WI38 (cell line): ENCODE measurements at regions not wholly inside any gene's neighbourhood (a gene's known extent, or its start where the extent isn't known, plus 50 kb on each side); places are given as distances from the start of the nearest gene placed in this dataset.

Experiments
- H3K4me3 ChIP-seq: 2 replicates; pipeline ENCODE4 v1.5.1; 2011; ENCODE audit warnings: low read depth, mild to moderate bottlenecking, control low read depth, low read length
- TF ChIP-seq, protein P1 (sequence below): IDR thresholded peaks from 2 replicates; pipeline ENCODE4 v1.5.1; 2012; ENCODE audit warnings: low read depth, mild to moderate bottlenecking, control low read depth, low read length

DNA sequence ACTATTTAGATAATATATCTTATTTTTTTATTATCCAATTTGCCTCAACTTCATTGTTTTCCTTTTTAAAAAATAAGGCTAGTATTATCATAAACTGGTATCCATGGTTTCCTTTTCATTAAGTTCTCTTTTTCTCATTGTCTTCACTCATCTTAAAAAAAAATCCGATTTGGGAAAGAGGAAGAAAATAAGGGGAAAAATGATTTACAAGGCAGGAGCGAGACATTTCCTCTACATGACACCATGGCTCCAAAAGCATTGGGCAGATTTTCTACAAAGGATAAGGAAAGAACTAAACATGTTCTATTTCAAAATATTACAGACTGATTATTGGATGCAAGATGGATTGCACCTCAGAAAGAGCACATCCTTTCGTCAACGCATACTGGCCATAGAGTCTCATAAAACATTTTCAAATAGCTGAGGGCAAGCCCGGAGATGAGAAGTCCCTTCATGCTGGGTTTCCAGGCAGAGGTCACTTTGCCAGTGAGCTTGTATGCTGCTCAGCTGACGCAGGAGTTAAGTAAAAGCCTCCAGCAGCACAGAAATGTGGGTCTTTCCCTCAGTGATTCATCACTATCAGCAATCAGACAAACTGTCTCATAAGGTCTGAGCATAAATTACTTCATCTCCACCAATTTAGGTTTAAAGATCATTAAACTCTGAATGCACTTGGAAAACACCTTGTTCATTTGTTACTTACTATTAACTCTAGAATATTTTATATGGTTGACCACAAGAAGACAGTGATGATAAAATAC is 129.0 kb upstream of the TNFAIP3 start:
- TF ChIP-seq, protein P1, sequence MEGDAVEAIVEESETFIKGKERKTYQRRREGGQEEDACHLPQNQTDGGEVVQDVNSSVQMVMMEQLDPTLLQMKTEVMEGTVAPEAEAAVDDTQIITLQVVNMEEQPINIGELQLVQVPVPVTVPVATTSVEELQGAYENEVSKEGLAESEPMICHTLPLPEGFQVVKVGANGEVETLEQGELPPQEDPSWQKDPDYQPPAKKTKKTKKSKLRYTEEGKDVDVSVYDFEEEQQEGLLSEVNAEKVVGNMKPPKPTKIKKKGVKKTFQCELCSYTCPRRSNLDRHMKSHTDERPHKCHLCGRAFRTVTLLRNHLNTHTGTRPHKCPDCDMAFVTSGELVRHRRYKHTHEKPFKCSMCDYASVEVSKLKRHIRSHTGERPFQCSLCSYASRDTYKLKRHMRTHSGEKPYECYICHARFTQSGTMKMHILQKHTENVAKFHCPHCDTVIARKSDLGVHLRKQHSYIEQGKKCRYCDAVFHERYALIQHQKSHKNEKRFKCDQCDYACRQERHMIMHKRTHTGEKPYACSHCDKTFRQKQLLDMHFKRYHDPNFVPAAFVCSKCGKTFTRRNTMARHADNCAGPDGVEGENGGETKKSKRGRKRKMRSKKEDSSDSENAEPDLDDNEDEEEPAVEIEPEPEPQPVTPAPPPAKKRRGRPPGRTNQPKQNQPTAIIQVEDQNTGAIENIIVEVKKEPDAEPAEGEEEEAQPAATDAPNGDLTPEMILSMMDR = no peak
- no peak overlapping the region for H3K4me3 ChIP-seq

DNA sequence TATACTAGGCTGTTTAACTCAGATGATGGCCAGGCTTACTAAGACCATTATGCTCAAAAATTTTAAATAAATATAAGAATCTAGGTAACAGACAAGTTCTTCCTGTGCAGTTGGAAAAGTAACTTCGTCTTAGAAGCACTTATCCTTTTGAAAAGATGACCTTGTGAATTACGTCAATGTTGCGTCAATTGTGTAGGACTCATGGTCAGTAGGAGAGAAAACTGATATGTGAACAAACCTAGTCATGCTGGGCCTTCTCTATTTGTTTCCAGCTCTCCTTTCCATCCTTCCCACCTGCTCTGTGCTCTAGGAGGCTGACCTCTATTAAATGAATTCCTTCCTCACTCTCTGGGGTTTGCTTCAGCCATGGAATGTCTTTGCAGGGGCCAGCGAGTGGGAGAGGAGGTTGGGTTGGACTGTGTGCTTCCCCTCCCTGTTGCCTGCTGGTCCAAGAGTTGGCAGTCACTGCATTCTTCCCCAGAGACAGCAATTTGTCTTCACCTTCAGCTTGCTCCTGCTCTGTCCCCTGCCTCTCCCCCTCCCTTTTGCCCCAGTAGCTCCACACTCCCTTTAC is 128.0 kb upstream of the TNFAIP3 start:
- H3K4me3 ChIP-seq = no peak overlapping the region
- TF ChIP-seq, protein P1 = no peak

DNA sequence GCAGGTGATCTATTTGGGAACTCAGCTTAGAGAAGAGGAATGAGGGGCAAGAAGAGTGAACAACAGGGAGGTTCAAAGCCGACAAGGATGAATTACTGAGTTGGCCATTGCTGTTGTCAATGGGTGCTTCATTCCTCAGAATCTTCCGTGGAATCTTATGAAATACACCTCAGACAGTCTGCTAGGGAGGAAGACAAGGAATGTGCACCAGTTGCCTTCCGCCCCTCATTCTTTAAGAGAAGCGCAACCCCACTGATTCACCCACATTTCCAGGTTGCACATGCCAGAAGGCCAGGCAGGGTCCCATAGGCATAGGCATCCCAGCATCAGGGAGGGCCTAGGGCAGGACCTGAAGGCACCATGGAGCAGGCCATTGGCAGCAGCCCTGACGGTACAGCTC is 127.5 kb upstream of the TNFAIP3 start:
- TF ChIP-seq, protein P1 = no peak
- no peak overlapping the region for H3K4me3 ChIP-seq

DNA sequence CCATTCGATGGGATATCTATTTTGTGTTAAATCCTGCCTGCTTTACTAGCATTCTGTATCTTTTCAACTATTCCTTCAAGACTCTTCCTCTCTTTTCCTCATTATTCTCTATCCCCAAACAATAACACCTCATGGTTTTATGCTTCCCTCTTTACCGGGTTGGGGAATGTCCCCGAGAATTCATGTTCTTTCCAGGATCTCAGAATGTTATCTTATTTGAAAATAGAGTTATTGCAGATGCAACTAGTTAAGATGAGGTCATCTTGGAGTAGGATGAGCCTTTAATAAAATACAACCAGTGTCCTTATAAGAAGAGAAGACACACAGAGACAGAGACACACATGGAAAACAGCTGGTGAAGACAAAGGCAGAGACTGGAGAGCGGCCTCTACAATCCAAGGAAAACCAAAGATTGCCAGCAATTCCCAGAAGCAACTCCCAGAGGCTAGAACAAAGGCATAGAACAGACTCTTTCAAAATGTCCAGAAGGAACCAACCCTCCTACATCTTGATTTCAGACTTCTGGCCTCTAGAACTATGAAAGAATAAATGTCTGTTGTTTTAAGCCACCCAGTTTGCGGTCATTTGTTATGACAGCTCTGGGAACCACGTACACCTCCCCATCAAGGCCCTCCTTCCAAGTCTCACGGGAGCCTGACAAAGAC is 126.8 kb upstream of the TNFAIP3 start:
- TF ChIP-seq, protein P1 = no peak
- H3K4me3 ChIP-seq = no peak overlapping the region

DNA sequence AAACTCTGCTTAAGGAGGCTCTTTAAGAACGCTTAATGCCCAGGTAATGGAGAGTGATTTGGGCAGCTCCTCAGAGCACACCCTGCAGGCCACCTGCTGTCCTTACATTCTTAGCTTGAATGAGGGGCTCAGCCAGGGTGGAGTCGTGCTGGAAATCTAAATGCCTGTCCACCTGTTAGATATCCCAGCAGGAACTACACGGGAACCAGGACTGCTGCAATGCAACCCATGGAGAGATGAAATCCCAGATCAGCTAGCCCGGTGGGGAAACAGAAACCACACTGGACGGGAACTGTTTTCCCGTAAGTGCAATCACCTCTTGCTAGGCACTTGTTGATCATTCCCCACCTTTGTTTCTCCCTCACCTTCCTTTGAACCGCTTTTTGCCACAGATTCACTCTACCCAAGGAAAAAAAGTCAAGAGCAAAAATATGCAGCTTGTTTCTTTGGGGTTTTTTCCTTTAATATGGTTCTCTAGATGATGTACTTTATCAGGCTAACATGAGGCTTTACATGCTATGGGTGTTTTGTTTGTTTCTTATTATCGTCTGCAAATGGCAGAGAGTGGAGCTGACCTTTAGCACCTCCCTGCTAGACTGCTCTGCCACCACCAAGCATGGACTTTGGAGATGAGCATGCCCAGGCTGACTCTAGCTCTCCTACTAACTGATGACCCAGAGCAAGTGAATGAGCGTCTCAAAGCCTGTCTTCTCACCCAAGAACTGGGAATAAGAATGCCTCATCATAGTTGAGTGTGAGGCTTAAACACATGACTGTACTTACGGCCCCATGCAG is 125.9 kb upstream of the TNFAIP3 start:
- H3K4me3 ChIP-seq = no peak overlapping the region
- TF ChIP-seq, protein P1 = no peak

DNA sequence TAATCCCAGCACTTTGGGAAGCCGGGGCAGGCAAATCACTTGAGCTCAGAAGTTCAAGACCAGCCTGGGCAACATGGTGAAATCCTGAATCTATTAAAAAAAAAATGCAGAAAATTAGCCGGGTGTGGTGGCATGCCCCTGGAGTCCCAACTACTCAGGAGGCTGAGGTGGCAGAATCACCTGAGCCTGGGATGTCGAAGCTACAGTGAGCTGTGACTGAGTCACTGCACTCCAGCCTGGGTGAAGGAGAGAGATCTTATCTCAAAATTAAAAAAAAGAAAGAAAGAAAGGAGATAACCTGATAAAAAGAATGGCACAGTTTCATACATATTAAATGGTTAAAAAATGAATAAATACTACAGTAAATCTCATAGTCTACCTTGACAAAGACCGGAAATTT is 123.6 kb upstream of the TNFAIP3 start:
- TF ChIP-seq, protein P1 = no peak
- H3K4me3 ChIP-seq = no peak overlapping the region
